ENCODE measurements at regions not wholly inside any gene's neighbourhood (a gene's known extent, or its start where the extent isn't known, plus 50 kb on each side); places are given as distances from the start of the nearest gene placed in this dataset.

- TF ChIP-seq POLR2A (IDR thresholded peaks at IDR 0.05) (no peak), POLR2AphosphoS5 (IDR thresholded peaks at IDR 0.05) (no peak)
- TF ChIP-seq, protein P1, sequence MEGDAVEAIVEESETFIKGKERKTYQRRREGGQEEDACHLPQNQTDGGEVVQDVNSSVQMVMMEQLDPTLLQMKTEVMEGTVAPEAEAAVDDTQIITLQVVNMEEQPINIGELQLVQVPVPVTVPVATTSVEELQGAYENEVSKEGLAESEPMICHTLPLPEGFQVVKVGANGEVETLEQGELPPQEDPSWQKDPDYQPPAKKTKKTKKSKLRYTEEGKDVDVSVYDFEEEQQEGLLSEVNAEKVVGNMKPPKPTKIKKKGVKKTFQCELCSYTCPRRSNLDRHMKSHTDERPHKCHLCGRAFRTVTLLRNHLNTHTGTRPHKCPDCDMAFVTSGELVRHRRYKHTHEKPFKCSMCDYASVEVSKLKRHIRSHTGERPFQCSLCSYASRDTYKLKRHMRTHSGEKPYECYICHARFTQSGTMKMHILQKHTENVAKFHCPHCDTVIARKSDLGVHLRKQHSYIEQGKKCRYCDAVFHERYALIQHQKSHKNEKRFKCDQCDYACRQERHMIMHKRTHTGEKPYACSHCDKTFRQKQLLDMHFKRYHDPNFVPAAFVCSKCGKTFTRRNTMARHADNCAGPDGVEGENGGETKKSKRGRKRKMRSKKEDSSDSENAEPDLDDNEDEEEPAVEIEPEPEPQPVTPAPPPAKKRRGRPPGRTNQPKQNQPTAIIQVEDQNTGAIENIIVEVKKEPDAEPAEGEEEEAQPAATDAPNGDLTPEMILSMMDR (IDR thresholded peaks at IDR 0.05): no peak
- H3K4me3 ChIP-seq: no peak overlapping the region
- no peaks in the 10 kb centered on the region for H3K36me3 ChIP-seq
- H3K4me1 ChIP-seq (replicated peaks): no peaks in the 10 kb centered on the region
- H3K27ac ChIP-seq: no peak overlapping the region
- H3K9me3 ChIP-seq: no peaks in the 10 kb centered on the region
- intact Hi-C loops (cut with DNase I): loop anchor here (10.0 kb wide), 1 partner anchor 380 kb away; no protein-coding TSS in a partner anchor
- no peaks in the 10 kb centered on the region for H3K27me3 ChIP-seq (replicated peaks; ENCODE audit: insufficient read depth)
- DNase-seq (ENCODE audit: low spot score): no peak
- WGBS: 49% methylated on average over 4 of the region's 4 CpGs
These were observed 79.4 kb downstream of the HYCC1 start for GRCh38 chr7:22934473-22935065.

- no peak for TF ChIP-seq POLR2AphosphoS5 (IDR thresholded peaks at IDR 0.05)
- TF ChIP-seq, protein P1 (IDR thresholded peaks at IDR 0.05): no peak
- no peak for TF ChIP-seq POLR2A (IDR thresholded peaks at IDR 0.05)
- 53% methylated on average over 2 of the region's 2 CpGs for WGBS
- no peak overlapping the region for H3K27ac ChIP-seq
These were observed 79.9 kb downstream of the HYCC1 start for GRCh38 chr7:22934023-22934422.

GRCh38 chr7:22932896-22933295 lies 81.0 kb downstream of the HYCC1 start:
- H3K9me3 ChIP-seq: no peaks in the 10 kb centered on the region
- no peak overlapping the region for H3K27ac ChIP-seq
- no peaks in the 10 kb centered on the region for H3K4me1 ChIP-seq (replicated peaks)
- H3K27me3 ChIP-seq (replicated peaks; ENCODE audit: insufficient read depth): no peaks in the 10 kb centered on the region
- TF ChIP-seq, protein P1 (IDR thresholded peaks at IDR 0.05): no peak
- TF ChIP-seq POLR2A (IDR thresholded peaks at IDR 0.05): no peak
- no peak for TF ChIP-seq POLR2AphosphoS5 (IDR thresholded peaks at IDR 0.05)
- H3K4me3 ChIP-seq: no peak overlapping the region
- no peak for DNase-seq (ENCODE audit: low spot score)
- intact Hi-C loops (cut with DNase I): loop anchor here (10.0 kb wide), 1 partner anchor 378 kb away; no protein-coding TSS in a partner anchor
- H3K36me3 ChIP-seq: no peaks in the 10 kb centered on the region

More at GRCh38 chr7:22934023-22934422, 79.9 kb downstream of the HYCC1 start:
- intact Hi-C loops (cut with DNase I): loop anchor here (10.0 kb wide), 1 partner anchor 379 kb away; no protein-coding TSS in a partner anchor
- H3K27me3 ChIP-seq (replicated peaks; ENCODE audit: insufficient read depth): no peaks in the 10 kb centered on the region
- H3K4me3 ChIP-seq: no peak overlapping the region
- H3K4me1 ChIP-seq (replicated peaks): no peaks in the 10 kb centered on the region
- no peaks in the 10 kb centered on the region for H3K36me3 ChIP-seq
- no peaks in the 10 kb centered on the region for H3K9me3 ChIP-seq
- no peak for DNase-seq (ENCODE audit: low spot score)

DNA sequence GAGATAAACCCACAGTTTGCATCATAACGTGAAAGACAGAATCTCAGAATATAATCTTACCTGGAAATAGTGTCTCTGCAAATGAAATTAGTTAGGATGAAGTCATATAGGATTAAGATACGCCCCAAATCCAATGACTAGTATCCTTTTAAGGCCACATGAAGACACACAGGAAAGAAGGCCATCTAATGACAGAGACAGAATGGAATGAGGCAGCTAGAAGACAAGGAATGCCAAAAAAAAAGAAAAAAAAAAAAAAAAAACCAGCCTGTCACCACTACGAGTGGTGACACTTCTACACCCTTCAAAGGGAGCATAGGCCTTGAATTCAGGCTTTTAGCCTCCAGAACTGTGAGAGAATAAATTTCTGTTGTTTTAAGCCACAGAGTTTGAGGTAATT lies 82.9 kb downstream of the HYCC1 start:
- intact Hi-C loops (cut with DNase I): loop anchor here (10.0 kb wide), 1 partner anchor 376 kb away; no protein-coding TSS in a partner anchor
- H3K27ac ChIP-seq: no peak overlapping the region
- H3K27me3 ChIP-seq (replicated peaks; ENCODE audit: insufficient read depth): no peaks in the 10 kb centered on the region
- no peak for DNase-seq (ENCODE audit: low spot score)
- no peaks in the 10 kb centered on the region for H3K4me1 ChIP-seq (replicated peaks)
- H3K9me3 ChIP-seq: no peaks in the 10 kb centered on the region
- 93% methylated on average over 3 of the region's 3 CpGs for WGBS
- TF ChIP-seq, protein P1 (IDR thresholded peaks at IDR 0.05): no peak
- TF ChIP-seq POLR2AphosphoS5 (IDR thresholded peaks at IDR 0.05): no peak
- TF ChIP-seq POLR2A (IDR thresholded peaks at IDR 0.05): no peak
- no peaks in the 10 kb centered on the region for H3K36me3 ChIP-seq
- H3K4me3 ChIP-seq: no peak overlapping the region

GRCh38 chr7:22922307-22922706 lies 91.6 kb downstream of the HYCC1 start:
- 88% methylated on average over 2 of the region's 2 CpGs for WGBS
- no peak overlapping the region for H3K4me3 ChIP-seq
- H3K36me3 ChIP-seq: no peaks in the 10 kb centered on the region

More at GRCh38 chr7:22922307-22922706, 91.6 kb downstream of the HYCC1 start:
- DNase-seq (ENCODE audit: low spot score): no peak
- intact Hi-C loops (cut with DNase I): no loop called here
- TF ChIP-seq POLR2A (IDR thresholded peaks at IDR 0.05) (no peak), POLR2AphosphoS5 (IDR thresholded peaks at IDR 0.05) (no peak)
- TF ChIP-seq, protein P1 (IDR thresholded peaks at IDR 0.05): no peak
- H3K4me1 ChIP-seq (replicated peaks): no peaks in the 10 kb centered on the region
- H3K9me3 ChIP-seq: no peaks in the 10 kb centered on the region
- H3K27me3 ChIP-seq (replicated peaks; ENCODE audit: insufficient read depth): no peaks in the 10 kb centered on the region
- H3K27ac ChIP-seq: no peak overlapping the region
